ENCODE measurements at regions not wholly inside any gene's neighbourhood (a gene's known extent, or its start where the extent isn't known, plus 50 kb on each side); places are given as distances from the start of the nearest gene placed in this dataset.

DNA sequence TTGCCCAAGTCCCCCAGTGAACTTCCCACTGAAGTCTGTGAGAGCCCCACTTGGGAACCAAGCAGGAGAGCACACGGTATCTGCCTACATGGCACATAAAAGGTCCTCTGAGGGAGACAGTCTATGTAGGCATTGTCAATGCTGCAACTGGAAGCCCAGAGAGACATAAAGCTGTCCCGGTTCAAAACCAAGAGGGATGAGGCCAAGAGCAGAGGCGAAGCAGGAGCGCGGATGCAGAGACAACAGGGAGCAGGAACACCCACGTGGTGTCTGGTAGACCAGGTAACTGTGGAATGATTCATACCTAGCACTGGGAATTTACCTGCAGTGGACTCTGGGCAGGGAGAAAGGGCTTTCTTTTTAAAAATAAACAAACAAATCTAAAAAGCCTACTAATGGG is 233.1 kb upstream of the SOX11 start:
- DNase-seq (ENCODE audit: low read depth), result no peak
- no peaks in the 10 kb centered on the region for H3K36me3 ChIP-seq (ENCODE audit: control insufficient read depth, insufficient read depth, low read length)
- no peak overlapping the region for H3K4me3 ChIP-seq (ENCODE audit: low read depth, low read length)
- no peaks in the 10 kb centered on the region for H3K27me3 ChIP-seq (ENCODE audit: control insufficient read depth, insufficient read depth, low read length)
- TF ChIP-seq, protein P1, sequence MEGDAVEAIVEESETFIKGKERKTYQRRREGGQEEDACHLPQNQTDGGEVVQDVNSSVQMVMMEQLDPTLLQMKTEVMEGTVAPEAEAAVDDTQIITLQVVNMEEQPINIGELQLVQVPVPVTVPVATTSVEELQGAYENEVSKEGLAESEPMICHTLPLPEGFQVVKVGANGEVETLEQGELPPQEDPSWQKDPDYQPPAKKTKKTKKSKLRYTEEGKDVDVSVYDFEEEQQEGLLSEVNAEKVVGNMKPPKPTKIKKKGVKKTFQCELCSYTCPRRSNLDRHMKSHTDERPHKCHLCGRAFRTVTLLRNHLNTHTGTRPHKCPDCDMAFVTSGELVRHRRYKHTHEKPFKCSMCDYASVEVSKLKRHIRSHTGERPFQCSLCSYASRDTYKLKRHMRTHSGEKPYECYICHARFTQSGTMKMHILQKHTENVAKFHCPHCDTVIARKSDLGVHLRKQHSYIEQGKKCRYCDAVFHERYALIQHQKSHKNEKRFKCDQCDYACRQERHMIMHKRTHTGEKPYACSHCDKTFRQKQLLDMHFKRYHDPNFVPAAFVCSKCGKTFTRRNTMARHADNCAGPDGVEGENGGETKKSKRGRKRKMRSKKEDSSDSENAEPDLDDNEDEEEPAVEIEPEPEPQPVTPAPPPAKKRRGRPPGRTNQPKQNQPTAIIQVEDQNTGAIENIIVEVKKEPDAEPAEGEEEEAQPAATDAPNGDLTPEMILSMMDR (IDR thresholded peaks at IDR 0.05; ENCODE audit: insufficient read depth, low read length, poor library complexity, severe bottlenecking), result no peak

DNA sequence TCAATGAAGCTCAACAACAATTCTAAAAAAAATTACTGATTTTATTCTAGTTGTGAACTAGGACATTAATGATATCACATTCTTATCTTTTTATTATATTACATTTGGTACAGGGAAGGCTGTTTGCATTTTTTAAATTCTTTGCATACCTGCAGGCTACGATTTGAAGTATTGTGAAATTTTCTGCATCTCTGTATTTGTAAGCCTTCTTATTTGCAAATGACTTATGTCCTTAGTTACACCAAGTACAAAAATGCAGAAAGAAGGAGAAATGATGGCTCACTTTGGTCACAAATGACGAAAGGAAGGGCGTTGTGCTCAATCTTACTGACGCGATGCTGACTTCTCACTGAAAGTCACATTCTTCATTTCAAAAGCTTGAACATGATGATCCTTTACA is 227.5 kb upstream of the SOX11 start:
- TF ChIP-seq, protein P1 (IDR thresholded peaks at IDR 0.05; ENCODE audit: insufficient read depth, low read length, poor library complexity, severe bottlenecking), result no peak
- Histone ChIP-seq H3K27me3 (ENCODE audit: control insufficient read depth, insufficient read depth, low read length) (no peaks in the 10 kb centered on the region), H3K36me3 (ENCODE audit: control insufficient read depth, insufficient read depth, low read length) (no peaks in the 10 kb centered on the region), H3K4me3 (ENCODE audit: low read depth, low read length) (no peak overlapping the region)
- no peak for DNase-seq (ENCODE audit: low read depth)

DNA sequence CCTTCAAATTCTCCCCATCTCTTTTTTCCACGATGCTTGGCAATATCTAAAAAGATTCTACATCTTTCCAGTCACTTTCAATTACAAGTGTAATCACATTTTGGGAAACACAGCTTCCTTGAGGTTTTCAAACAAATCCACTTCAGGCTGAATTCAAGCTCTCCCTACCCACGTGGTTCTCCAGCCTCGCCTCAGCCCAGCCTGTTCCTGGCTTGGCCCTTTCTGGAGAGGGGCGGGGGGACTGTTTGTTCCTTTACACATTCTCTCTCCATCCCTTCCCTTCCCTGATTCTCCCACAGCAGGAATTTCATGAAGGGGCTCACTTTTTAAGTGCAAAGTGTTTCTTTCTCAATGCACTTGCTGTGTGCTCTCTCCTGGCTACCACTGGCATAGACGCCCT is 226.3 kb upstream of the SOX11 start:
- no peak for DNase-seq (ENCODE audit: low read depth)
- H3K27me3 ChIP-seq (ENCODE audit: control insufficient read depth, insufficient read depth, low read length), result no peaks in the 10 kb centered on the region
- no peak overlapping the region for H3K4me3 ChIP-seq (ENCODE audit: low read depth, low read length)
- TF ChIP-seq, protein P1 (IDR thresholded peaks at IDR 0.05; ENCODE audit: insufficient read depth, low read length, poor library complexity, severe bottlenecking), result no peak
- H3K36me3 ChIP-seq (ENCODE audit: control insufficient read depth, insufficient read depth, low read length), result no peaks in the 10 kb centered on the region

DNA sequence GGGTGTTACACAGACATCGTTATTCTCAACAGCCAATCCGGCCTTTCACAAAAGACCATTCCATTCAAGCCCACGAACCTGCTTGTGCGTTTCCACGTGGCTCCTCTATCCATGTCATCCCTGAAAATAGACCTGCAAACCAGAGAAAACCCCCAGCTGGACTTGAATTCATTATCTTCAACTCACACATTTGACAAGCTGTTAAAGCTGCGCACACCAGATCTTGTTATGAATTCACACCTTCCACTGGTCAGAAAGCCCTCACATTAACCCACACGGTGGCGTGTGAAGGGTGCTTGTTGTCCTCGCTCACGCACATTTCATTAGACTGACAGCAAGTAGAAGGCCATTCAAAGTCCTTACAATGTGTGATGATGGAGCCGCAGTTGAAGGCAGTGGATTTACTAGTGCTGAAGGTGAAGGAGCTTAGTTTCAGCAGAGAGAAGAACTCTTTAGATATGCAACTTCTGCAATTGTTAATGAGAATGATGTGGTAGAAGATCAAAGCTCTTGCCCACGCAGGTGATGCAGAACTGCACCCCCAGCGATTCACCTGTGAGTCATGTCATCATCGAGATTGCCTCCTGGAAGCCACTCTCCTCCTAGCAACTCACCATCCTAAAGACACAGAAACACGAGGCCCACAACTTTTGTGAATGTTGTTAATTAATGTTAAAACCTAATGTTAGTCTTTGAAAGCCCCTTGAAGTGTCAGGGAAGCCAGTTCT is 224.8 kb upstream of the SOX11 start:
- DNase-seq (ENCODE audit: low read depth), result no peak
- TF ChIP-seq, protein P1 (IDR thresholded peaks at IDR 0.05; ENCODE audit: insufficient read depth, low read length, poor library complexity, severe bottlenecking), result no peak
- Histone ChIP-seq H3K36me3 (ENCODE audit: control insufficient read depth, insufficient read depth, low read length) (no peaks in the 10 kb centered on the region), H3K27me3 (ENCODE audit: control insufficient read depth, insufficient read depth, low read length) (no peaks in the 10 kb centered on the region), H3K4me3 (ENCODE audit: low read depth, low read length) (no peak overlapping the region)

DNA sequence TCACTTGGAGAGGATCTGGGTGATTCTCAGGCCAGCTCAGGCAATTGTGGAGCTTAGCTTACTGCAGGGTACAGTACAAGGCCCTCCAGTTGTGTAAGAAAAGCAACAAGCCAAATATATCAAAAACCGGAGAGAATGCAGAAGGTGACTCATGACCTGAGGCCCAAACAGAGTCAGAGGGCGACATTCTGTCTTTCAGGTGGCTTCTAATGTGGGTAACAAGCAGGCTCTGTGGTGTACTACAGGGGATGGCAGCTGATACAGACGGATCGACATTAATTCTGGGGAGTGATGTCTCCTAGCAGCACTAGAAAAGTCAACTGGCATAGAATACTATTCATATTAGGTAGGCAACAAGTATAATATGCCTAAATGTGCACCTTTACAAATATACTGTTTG is 219.5 kb upstream of the SOX11 start:
- Histone ChIP-seq H3K36me3 (ENCODE audit: control insufficient read depth, insufficient read depth, low read length) (no peaks in the 10 kb centered on the region), H3K4me3 (ENCODE audit: low read depth, low read length) (no peak overlapping the region), H3K27me3 (ENCODE audit: control insufficient read depth, insufficient read depth, low read length) (no peaks in the 10 kb centered on the region)
- no peak for DNase-seq (ENCODE audit: low read depth)
- TF ChIP-seq, protein P1 (IDR thresholded peaks at IDR 0.05; ENCODE audit: insufficient read depth, low read length, poor library complexity, severe bottlenecking), result no peak

DNA sequence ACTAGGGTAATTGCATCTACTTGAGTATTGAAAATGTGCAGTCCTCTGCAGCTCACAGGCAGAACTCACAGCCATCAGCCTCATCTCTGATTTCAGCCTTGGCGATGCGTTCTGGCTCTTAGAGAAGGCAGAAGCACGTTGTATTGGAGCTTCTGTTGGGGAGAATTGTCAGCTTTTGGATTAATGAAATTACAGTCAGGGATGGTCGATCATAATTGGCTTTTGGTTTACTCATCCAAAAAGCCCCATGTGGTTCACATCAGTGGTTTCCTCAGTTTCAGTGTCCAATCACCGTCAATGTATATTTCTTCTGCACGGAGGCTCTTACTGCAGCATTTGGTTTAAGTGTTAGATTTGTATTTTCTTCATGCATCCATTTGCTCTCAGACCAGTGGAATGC is 218.5 kb upstream of the SOX11 start:
- DNase-seq (ENCODE audit: low read depth), result no peak
- no peaks in the 10 kb centered on the region for H3K36me3 ChIP-seq (ENCODE audit: control insufficient read depth, insufficient read depth, low read length)
- no peaks in the 10 kb centered on the region for H3K27me3 ChIP-seq (ENCODE audit: control insufficient read depth, insufficient read depth, low read length)
- TF ChIP-seq, protein P1 (IDR thresholded peaks at IDR 0.05; ENCODE audit: insufficient read depth, low read length, poor library complexity, severe bottlenecking), result no peak
- no peak overlapping the region for H3K4me3 ChIP-seq (ENCODE audit: low read depth, low read length)
